ENCODE measurements at regions not wholly inside any gene's neighbourhood (a gene's known extent, or its start where the extent isn't known, plus 50 kb on each side); places are given as distances from the start of the nearest gene placed in this dataset.
"Not testable (repeated sequence)": the region's sequence is repeated elsewhere in the genome, so short reads cannot be mapped to it uniquely, and the experiment has no call there.

GRCh38 chr22:49657275-49657973 is 170.2 kb downstream of the BRD1 start:
- TF ChIP-seq CTCF (IDR thresholded peaks at IDR 0.05; ENCODE audit: low read depth, low read length) = no peak
- DNase-seq (ENCODE audit: extremely low read depth, low read depth) = no peak

GRCh38 chr22:49656883-49657274 is 170.8 kb downstream of the BRD1 start:
- not testable (repeated sequence) for DNase-seq (ENCODE audit: extremely low read depth, low read depth)

GRCh38 chr22:49656291-49656851 is 171.3 kb downstream of the BRD1 start:
- TF ChIP-seq CTCF (IDR thresholded peaks at IDR 0.05; ENCODE audit: low read depth, low read length) = no peak

GRCh38 chr22:49655168-49655812 is 172.4 kb downstream of the BRD1 start:
- TF ChIP-seq CTCF (IDR thresholded peaks at IDR 0.05; ENCODE audit: low read depth, low read length) = no peak
- no peak for DNase-seq (ENCODE audit: extremely low read depth, low read depth)

More at GRCh38 chr22:49656291-49656851, 171.3 kb downstream of the BRD1 start:
- no peak for DNase-seq (ENCODE audit: extremely low read depth, low read depth)

- no peak for TF ChIP-seq CTCF (IDR thresholded peaks at IDR 0.05; ENCODE audit: low read depth, low read length)
- DNase-seq (ENCODE audit: extremely low read depth, low read depth) = no peak
Observed at GRCh38 chr22:49650336-49651241, 177.1 kb downstream of the BRD1 start.

GRCh38 chr22:49649166-49650068 is 178.3 kb downstream of the BRD1 start:
- no peak for DNase-seq (ENCODE audit: extremely low read depth, low read depth)
- TF ChIP-seq CTCF (IDR thresholded peaks at IDR 0.05; ENCODE audit: low read depth, low read length) = no peak

- no peak for DNase-seq (ENCODE audit: extremely low read depth, low read depth)
- TF ChIP-seq CTCF (IDR thresholded peaks at IDR 0.05; ENCODE audit: low read depth, low read length) = no peak
Observed at GRCh38 chr22:49648053-49648452, 179.6 kb downstream of the BRD1 start.
